ENCODE measurements at regions not wholly inside any gene's neighbourhood (a gene's known extent, or its start where the extent isn't known, plus 50 kb on each side); places are given as distances from the start of the nearest gene placed in this dataset.

GRCh38 chr5:167861928-167862426 is 429.5 kb upstream of the WWC1 start:
- no peak for DNase-seq (ENCODE audit: low read depth, low spot score)
- FAIRE-seq: no peak
- no peaks in the 10 kb centered on the region for H4K20me1 ChIP-seq (replicated peaks; ENCODE audit: control insufficient read depth, extremely low read depth, insufficient read depth, low read length)
- no peak overlapping the region for H3K9ac ChIP-seq (replicated peaks; ENCODE audit: extremely low read depth, insufficient read depth, low read length)
- no peak overlapping the region for H3K4me3 ChIP-seq (replicated peaks in 1 of 3; ENCODE audit: insufficient read depth in 1 of 3, low read depth in 1 of 3, low read length in 3 of 3)
- no peak overlapping the region for H2AFZ ChIP-seq (ENCODE audit: low read depth, low read length)
- no TSS peak for BruUV-seq (replicated peaks)
- ChIA-PET CTCF (no interaction called here), POLR2A (no interaction called here)
- H3K4me1 ChIP-seq (ENCODE audit: control insufficient read depth, extremely low read depth, insufficient read depth, low read length): no peaks in the 10 kb centered on the region
- H3K9me1 ChIP-seq (replicated peaks; ENCODE audit: control insufficient read depth, extremely low read depth, insufficient read depth, low read length): no peaks in the 10 kb centered on the region
- H3K4me2 ChIP-seq (ENCODE audit: insufficient read depth, low read length): no peak overlapping the region
- no peaks in the 10 kb centered on the region for H3K79me2 ChIP-seq (ENCODE audit: control insufficient read depth, insufficient read depth, low read length)
- intact Hi-C loops (cut with micrococcal nuclease) (no loop called here), dilution Hi-C loops (cut with MboI; ENCODE audit: extremely low pct_ligation_motif_present, low sequenced_read_pairs) (no loop called here)
- no peaks in the 10 kb centered on the region for H3K9me3 ChIP-seq (replicated peaks; ENCODE audit: control insufficient read depth, insufficient read depth, low read length)
- no peak overlapping the region for H3K27ac ChIP-seq (ENCODE audit: insufficient read depth, low read depth, low read length)
- TF ChIP-seq GATA2 (IDR thresholded peaks at IDR 0.05; ENCODE audit: insufficient read depth, insufficient read length, low read depth, low read length) (no peak), POLR2AphosphoS5 (IDR thresholded peaks at IDR 0.05; ENCODE audit: insufficient read depth, low read depth, low read length) (no peak), CTCF (IDR thresholded peaks at IDR 0.05; ENCODE audit: extremely low read depth in 1 of 2, insufficient read depth in 1 of 2, low read depth in 1 of 2, low read length in 2 of 2) (no peak), FOS (IDR thresholded peaks at IDR 0.05; ENCODE audit: borderline replicate concordance, insufficient read depth, low read length) (no peak), EZH2 (IDR thresholded peaks at IDR 0.05; ENCODE audit: borderline replicate concordance, low read depth, low read length, severe bottlenecking) (no peak), MYC (IDR thresholded peaks at IDR 0.05; ENCODE audit: low read depth, low read length) (no peak), MAX (IDR thresholded peaks at IDR 0.05; ENCODE audit: insufficient read depth, insufficient read length) (no peak), POLR2A (IDR thresholded peaks at IDR 0.05; ENCODE audit: low read depth, low read length) (no peak), JUN (IDR thresholded peaks at IDR 0.05; ENCODE audit: borderline replicate concordance, insufficient read depth, insufficient read length, low read depth) (no peak)
- H3K36me3 ChIP-seq (ENCODE audit: control insufficient read depth in 2 of 2, extremely low read depth in 1 of 2, insufficient read depth in 2 of 2, low read length in 2 of 2): no peaks in the 10 kb centered on the region
- no peaks in the 10 kb centered on the region for H3K27me3 ChIP-seq (ENCODE audit: control insufficient read depth in 2 of 2, insufficient read depth in 2 of 2, low read length in 2 of 2)

Data from endothelial cell of umbilical vein (primary cell).